Suprapubic skin (tissue), 4 donors: ENCODE measurements at regions not wholly inside any gene's neighbourhood (a gene's known extent, or its start where the extent isn't known, plus 50 kb on each side); places are given as distances from the start of the nearest gene placed in this dataset.

ENCODE experiments used
- EP300 ChIP-seq: sonication (generic); formaldehyde crosslinking; IDR thresholded peaks from one replicate; pipeline ENCODE4 v1.6.1; 2017; ENCODE audit warnings: antibody characterized with exemption
- POLR2AphosphoS5 ChIP-seq, 3 donors: sonication (generic); formaldehyde crosslinking; IDR thresholded peaks; one replicate each; pipeline ENCODE4 v1.6.1; 2017; ENCODE audit warnings: antibody characterized with exemption in 3 of 3
- TF ChIP-seq, protein P1 (sequence below), 2 donors: fragments of 200-600 bp in 1 of 2; fragments of 450-650 bp in 1 of 2; sonication (generic) in 1 of 2; IDR thresholded peaks; one replicate each; pipeline ENCODE4 v1.5.1; 2016 to 2019; ENCODE audit warnings: antibody characterized with exemption in 2 of 2, mild to moderate bottlenecking in 1 of 2, moderate library complexity in 1 of 2

DNA sequence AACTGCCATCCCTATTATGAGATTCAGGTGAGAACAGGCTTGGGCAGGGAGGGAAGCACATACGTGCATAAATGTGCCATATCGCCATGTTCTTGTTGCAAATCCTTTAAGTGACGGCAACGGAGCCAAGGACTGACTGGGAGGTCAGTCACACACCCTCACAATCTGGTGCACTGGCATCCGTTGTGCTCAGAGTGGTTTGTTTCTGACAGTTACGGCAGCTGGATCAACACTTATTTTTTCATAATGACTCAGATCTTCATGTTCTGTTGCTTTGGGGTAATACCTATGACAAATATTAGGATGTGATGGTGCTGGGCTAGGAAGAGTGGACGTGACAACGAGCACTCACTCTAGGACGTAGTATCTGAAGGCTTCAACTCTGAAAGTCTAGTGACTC lies 56.2 kb upstream of the PREP start:
- TF ChIP-seq, protein P1, sequence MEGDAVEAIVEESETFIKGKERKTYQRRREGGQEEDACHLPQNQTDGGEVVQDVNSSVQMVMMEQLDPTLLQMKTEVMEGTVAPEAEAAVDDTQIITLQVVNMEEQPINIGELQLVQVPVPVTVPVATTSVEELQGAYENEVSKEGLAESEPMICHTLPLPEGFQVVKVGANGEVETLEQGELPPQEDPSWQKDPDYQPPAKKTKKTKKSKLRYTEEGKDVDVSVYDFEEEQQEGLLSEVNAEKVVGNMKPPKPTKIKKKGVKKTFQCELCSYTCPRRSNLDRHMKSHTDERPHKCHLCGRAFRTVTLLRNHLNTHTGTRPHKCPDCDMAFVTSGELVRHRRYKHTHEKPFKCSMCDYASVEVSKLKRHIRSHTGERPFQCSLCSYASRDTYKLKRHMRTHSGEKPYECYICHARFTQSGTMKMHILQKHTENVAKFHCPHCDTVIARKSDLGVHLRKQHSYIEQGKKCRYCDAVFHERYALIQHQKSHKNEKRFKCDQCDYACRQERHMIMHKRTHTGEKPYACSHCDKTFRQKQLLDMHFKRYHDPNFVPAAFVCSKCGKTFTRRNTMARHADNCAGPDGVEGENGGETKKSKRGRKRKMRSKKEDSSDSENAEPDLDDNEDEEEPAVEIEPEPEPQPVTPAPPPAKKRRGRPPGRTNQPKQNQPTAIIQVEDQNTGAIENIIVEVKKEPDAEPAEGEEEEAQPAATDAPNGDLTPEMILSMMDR (IDR thresholded peaks at IDR 0.05): no peak
- TF ChIP-seq POLR2AphosphoS5 (IDR thresholded peaks at IDR 0.05) (no peak), EP300 (no peak)
